ENCODE measurements at regions not wholly inside any gene's neighbourhood (a gene's known extent, or its start where the extent isn't known, plus 50 kb on each side); places are given as distances from the start of the nearest gene placed in this dataset.

DNA sequence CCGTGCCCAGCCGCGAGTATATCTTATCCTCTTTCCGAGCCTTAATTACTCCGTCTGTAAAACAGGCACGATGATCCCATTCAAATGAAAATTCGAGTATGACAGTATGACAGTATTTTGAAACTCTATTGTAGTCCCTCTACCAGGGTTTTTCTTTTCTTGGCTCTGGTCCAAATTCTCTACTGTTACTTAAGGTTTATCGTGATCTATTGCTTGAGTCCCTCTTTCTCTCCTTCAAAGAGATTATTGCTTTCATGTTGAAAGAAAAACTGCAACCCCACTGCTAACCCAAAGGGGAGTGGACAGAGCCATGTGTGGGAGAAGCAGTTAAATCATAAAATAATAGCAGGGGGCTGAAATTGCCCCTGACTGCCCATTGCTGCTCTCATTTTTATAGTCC lies 1156.6 kb upstream of the AUTS2 start:
- H3K36me3 ChIP-seq (ENCODE audit: insufficient read depth, low read depth, low read length): no peaks in the 10 kb centered on the region
- H3K27ac ChIP-seq (ENCODE audit: low read length): no peak overlapping the region
- no peaks in the 10 kb centered on the region for H3K9me3 ChIP-seq (ENCODE audit: insufficient read depth, low read depth, low read length)
- no peak overlapping the region for H3K4me3 ChIP-seq (ENCODE audit: low read length)
- no peaks in the 10 kb centered on the region for H3K4me1 ChIP-seq (ENCODE audit: insufficient read depth, low read length)
- H3K9ac ChIP-seq (ENCODE audit: low read depth, low read length): no peak overlapping the region
- no peaks in the 10 kb centered on the region for H3K27me3 ChIP-seq (ENCODE audit: insufficient read depth, low read length)

DNA sequence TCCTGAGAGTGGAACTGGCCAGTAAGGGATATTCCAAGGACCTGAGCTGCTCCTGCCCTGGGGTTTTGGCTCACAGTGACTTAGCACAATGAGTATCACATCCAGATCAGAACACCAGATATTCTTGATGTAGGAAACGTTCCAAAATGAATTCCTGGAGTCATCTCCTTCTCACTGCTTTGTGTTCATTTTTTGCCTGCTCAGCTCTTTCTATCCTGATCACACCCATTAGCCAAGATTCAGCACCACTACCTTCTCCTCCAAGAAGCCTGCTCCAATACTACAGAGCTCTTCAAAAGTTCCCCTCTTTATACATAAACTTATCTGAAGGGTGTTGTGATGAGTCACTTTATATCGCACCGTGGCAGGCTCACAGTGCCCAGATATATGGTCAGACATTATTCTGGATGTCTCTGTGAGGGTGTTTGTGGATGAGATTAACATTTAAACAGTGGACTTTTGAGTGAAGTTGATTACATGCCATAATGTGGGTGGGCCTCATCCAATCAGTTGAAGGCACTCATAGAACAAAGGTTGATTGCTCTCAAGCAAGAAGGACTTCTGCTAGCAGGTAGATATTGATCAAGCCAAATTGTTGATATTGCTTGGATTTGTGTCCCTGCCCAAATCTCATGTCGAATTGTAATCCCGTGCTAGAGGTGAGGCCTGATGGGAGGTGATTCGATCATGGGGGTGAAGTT lies 1155.2 kb upstream of the AUTS2 start:
- H3K27me3 ChIP-seq (ENCODE audit: insufficient read depth, low read length): no peaks in the 10 kb centered on the region
- no peak overlapping the region for H3K27ac ChIP-seq (ENCODE audit: low read length)
- H3K9ac ChIP-seq (ENCODE audit: low read depth, low read length): no peak overlapping the region
- H3K36me3 ChIP-seq (ENCODE audit: insufficient read depth, low read depth, low read length): no peaks in the 10 kb centered on the region
- no peaks in the 10 kb centered on the region for H3K9me3 ChIP-seq (ENCODE audit: insufficient read depth, low read depth, low read length)
- no peaks in the 10 kb centered on the region for H3K4me1 ChIP-seq (ENCODE audit: insufficient read depth, low read length)
- H3K4me3 ChIP-seq (ENCODE audit: low read length): no peak overlapping the region

DNA sequence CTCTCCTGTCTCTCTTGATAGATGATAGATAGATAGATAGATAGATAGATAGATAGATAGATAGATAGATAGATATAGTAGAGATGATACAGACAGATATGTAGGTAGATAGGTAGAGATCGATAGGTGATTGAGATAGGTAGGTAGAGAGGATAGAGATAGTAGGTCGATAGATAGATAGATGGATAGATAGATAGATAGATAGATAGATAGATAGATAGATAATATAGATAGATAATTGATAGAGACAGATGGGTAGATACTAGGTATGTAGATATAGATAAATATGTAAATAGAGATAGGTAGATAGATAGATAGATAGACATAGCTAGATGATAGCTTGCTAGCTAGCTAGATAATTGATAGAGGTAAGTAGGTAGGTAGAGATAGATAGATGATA lies 1154.2 kb upstream of the AUTS2 start:
- H3K4me1 ChIP-seq (ENCODE audit: insufficient read depth, low read length): no peaks in the 10 kb centered on the region
- no peaks in the 10 kb centered on the region for H3K9me3 ChIP-seq (ENCODE audit: insufficient read depth, low read depth, low read length)
- H3K36me3 ChIP-seq (ENCODE audit: insufficient read depth, low read depth, low read length): no peaks in the 10 kb centered on the region
- H3K27me3 ChIP-seq (ENCODE audit: insufficient read depth, low read length): no peaks in the 10 kb centered on the region
- H3K27ac ChIP-seq (ENCODE audit: low read length): no peak overlapping the region
- no peak overlapping the region for H3K4me3 ChIP-seq (ENCODE audit: low read length)
- no peak overlapping the region for H3K9ac ChIP-seq (ENCODE audit: low read depth, low read length)

DNA sequence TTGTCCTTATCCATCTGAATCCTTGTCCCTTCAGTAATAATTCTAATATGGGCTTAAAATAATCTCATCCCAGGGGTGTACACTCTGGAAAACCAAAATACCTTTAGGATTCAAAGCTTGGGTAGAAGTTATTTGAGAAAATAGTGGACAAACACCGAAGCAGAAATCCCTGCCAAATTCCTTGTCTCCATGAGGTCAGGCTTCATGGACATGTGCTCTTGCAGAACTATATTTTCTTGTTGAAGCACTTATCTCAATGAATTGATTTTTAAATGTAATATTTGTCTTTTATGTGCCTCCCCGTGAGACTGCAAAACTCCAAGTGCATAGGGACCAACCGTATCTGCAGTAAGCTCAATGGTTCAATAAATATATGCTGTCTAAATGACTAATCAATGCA lies 1153.3 kb upstream of the AUTS2 start:
- no peak overlapping the region for H3K27ac ChIP-seq (ENCODE audit: low read length)
- H3K36me3 ChIP-seq (ENCODE audit: insufficient read depth, low read depth, low read length): no peaks in the 10 kb centered on the region
- H3K27me3 ChIP-seq (ENCODE audit: insufficient read depth, low read length): no peaks in the 10 kb centered on the region
- no peaks in the 10 kb centered on the region for H3K4me1 ChIP-seq (ENCODE audit: insufficient read depth, low read length)
- H3K4me3 ChIP-seq (ENCODE audit: low read length): no peak overlapping the region
- H3K9me3 ChIP-seq (ENCODE audit: insufficient read depth, low read depth, low read length): no peaks in the 10 kb centered on the region
- H3K9ac ChIP-seq (ENCODE audit: low read depth, low read length): no peak overlapping the region

- H3K4me1 ChIP-seq (ENCODE audit: insufficient read depth, low read length): no peaks in the 10 kb centered on the region
Observed at GRCh38 chr7:68446183-68446582, 1152.1 kb upstream of the AUTS2 start.

GRCh38 chr7:68449099-68449498 lies 1149.2 kb upstream of the AUTS2 start:
- H3K27ac ChIP-seq (ENCODE audit: low read length): no peak overlapping the region
- no peaks in the 10 kb centered on the region for H3K9me3 ChIP-seq (ENCODE audit: insufficient read depth, low read depth, low read length)

More at GRCh38 chr7:68446183-68446582, 1152.1 kb upstream of the AUTS2 start:
- no peak overlapping the region for H3K4me3 ChIP-seq (ENCODE audit: low read length)
- H3K9me3 ChIP-seq (ENCODE audit: insufficient read depth, low read depth, low read length): no peaks in the 10 kb centered on the region
- H3K27ac ChIP-seq (ENCODE audit: low read length): no peak overlapping the region
- H3K27me3 ChIP-seq (ENCODE audit: insufficient read depth, low read length): no peaks in the 10 kb centered on the region
- no peak overlapping the region for H3K9ac ChIP-seq (ENCODE audit: low read depth, low read length)
- H3K36me3 ChIP-seq (ENCODE audit: insufficient read depth, low read depth, low read length): no peaks in the 10 kb centered on the region

GRCh38 chr7:68449816-68450215 lies 1148.5 kb upstream of the AUTS2 start:
- Histone ChIP-seq H3K9me3 (ENCODE audit: insufficient read depth, low read depth, low read length) (no peaks in the 10 kb centered on the region), H3K36me3 (ENCODE audit: insufficient read depth, low read depth, low read length) (no peaks in the 10 kb centered on the region), H3K4me3 (ENCODE audit: low read length) (no peak overlapping the region), H3K27ac (ENCODE audit: low read length) (no peak overlapping the region), H3K9ac (ENCODE audit: low read depth, low read length) (no peak overlapping the region), H3K27me3 (ENCODE audit: insufficient read depth, low read length) (no peaks in the 10 kb centered on the region), H3K4me1 (ENCODE audit: insufficient read depth, low read length) (no peaks in the 10 kb centered on the region)

More at GRCh38 chr7:68449099-68449498, 1149.2 kb upstream of the AUTS2 start:
- Histone ChIP-seq H3K4me1 (ENCODE audit: insufficient read depth, low read length) (no peaks in the 10 kb centered on the region), H3K27me3 (ENCODE audit: insufficient read depth, low read length) (no peaks in the 10 kb centered on the region), H3K9ac (ENCODE audit: low read depth, low read length) (no peak overlapping the region), H3K36me3 (ENCODE audit: insufficient read depth, low read depth, low read length) (no peaks in the 10 kb centered on the region), H3K4me3 (ENCODE audit: low read length) (no peak overlapping the region)

DNA sequence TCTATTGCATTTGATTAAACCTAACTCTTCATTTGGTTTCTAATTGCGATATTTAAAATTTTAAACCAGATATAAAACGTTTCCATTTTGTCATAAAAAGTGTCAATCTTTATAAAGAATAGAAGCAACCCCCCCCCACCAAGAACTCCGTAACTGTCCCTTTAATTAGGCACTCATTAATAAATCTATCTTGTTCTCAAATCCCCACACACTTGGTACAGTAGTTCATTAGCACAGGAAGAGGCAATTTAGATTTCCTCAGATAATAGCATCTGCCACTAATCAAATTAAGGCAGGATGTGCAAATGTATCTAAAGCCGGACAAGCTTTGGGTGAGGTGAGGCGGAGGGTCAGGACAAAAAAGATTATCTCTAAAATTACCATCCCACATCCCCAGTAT lies 1143.3 kb upstream of the AUTS2 start:
- H3K27me3 ChIP-seq (ENCODE audit: insufficient read depth, low read length): no peaks in the 10 kb centered on the region
- H3K9me3 ChIP-seq (ENCODE audit: insufficient read depth, low read depth, low read length): peaks cover 3% of the 10 kb centered on the region; the same call in 1 of the 2 replicates
- no peaks in the 10 kb centered on the region for H3K36me3 ChIP-seq (ENCODE audit: insufficient read depth, low read depth, low read length)
- H3K27ac ChIP-seq (ENCODE audit: low read length): no peak overlapping the region
- no peaks in the 10 kb centered on the region for H3K4me1 ChIP-seq (ENCODE audit: insufficient read depth, low read length)
- H3K9ac ChIP-seq (ENCODE audit: low read depth, low read length): no peak overlapping the region
- no peak overlapping the region for H3K4me3 ChIP-seq (ENCODE audit: low read length)

DNA sequence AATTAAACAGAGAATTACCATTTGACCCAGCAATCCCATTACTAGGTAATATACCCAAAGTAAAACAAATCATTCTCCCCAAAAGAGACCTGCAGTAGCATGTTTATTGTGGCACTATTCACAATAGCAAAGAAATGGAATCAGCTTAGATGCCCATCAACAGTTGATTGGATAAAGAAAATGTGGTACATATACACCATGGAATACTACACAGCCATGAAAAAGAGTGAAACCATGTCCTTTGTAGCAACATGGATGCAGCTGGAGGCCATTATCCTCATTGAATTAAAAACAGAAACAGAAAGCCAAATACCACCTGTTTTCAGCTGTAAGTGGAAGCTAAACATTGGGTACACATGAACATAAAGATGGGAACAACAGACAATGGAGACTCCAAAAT lies 1141.8 kb upstream of the AUTS2 start:
- Histone ChIP-seq H3K9me3 (ENCODE audit: insufficient read depth, low read depth, low read length) (peaks cover 3% of the 10 kb centered on the region; the same call in 1 of the 2 replicates), H3K9ac (ENCODE audit: low read depth, low read length) (no peak overlapping the region), H3K36me3 (ENCODE audit: insufficient read depth, low read depth, low read length) (no peaks in the 10 kb centered on the region), H3K27me3 (ENCODE audit: insufficient read depth, low read length) (no peaks in the 10 kb centered on the region), H3K4me3 (ENCODE audit: low read length) (no peak overlapping the region), H3K4me1 (ENCODE audit: insufficient read depth, low read length) (no peaks in the 10 kb centered on the region), H3K27ac (ENCODE audit: low read length) (no peak overlapping the region)

DNA sequence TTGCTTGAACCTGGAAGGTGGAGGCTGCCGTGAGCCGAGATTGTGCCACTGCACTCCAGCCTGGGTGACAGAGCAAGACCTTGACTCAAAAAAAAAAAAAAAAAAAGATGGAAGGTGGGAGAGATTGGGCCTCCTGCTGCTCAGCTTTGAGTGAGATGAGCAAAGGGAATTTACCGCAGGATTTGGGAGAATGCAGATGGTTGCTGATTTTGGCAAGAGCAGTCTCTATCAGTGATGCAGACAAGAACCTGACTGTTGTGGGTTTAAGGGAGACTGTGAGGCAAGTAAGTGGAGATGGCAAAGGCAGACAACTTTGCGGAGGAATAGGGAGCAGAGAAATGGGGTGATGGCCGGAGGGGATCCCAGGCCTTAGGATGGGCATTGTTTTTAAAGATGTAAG lies 1140.8 kb upstream of the AUTS2 start:
- Histone ChIP-seq H3K36me3 (ENCODE audit: insufficient read depth, low read depth, low read length) (no peaks in the 10 kb centered on the region), H3K4me1 (ENCODE audit: insufficient read depth, low read length) (no peaks in the 10 kb centered on the region), H3K9me3 (ENCODE audit: insufficient read depth, low read depth, low read length) (peaks cover 3% of the 10 kb centered on the region; the same call in 1 of the 2 replicates)

GRCh38 chr7:68458010-68458908 lies 1140.0 kb upstream of the AUTS2 start:
- no peak overlapping the region for H3K9ac ChIP-seq (ENCODE audit: low read depth, low read length)
- no peaks in the 10 kb centered on the region for H3K4me1 ChIP-seq (ENCODE audit: insufficient read depth, low read length)
- no peak overlapping the region for H3K27ac ChIP-seq (ENCODE audit: low read length)
- no peak overlapping the region for H3K4me3 ChIP-seq (ENCODE audit: low read length)
- no peaks in the 10 kb centered on the region for H3K27me3 ChIP-seq (ENCODE audit: insufficient read depth, low read length)
- no peaks in the 10 kb centered on the region for H3K36me3 ChIP-seq (ENCODE audit: insufficient read depth, low read depth, low read length)
- H3K9me3 ChIP-seq (ENCODE audit: insufficient read depth, low read depth, low read length): peaks cover 3% of the 10 kb centered on the region; the same call in 1 of the 2 replicates

More for the DNA sequence above, 1140.8 kb upstream of the AUTS2 start:
- Histone ChIP-seq H3K27ac (ENCODE audit: low read length) (no peak overlapping the region), H3K27me3 (ENCODE audit: insufficient read depth, low read length) (no peaks in the 10 kb centered on the region), H3K4me3 (ENCODE audit: low read length) (no peak overlapping the region), H3K9ac (ENCODE audit: low read depth, low read length) (no peak overlapping the region)

DNA sequence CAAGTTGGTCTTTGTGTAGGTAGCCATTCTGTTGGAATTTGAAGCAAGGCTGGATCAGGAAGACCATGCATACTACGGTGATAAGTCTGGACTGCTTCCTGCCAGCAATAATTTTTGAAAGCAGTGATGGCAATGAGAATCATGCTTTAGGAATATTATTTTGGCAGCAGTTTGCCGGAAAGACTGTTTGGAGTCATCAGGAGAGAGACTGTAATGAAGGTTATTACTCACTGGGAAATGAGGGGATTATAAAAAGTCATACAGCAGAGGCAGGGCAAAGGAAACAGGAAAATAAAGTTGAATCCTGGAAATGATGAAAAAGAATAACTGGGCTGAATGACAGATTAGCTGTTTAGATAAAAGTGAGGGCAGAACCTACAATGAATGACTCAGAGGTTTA lies 1136.8 kb upstream of the AUTS2 start:
- no peak overlapping the region for H3K4me3 ChIP-seq (ENCODE audit: low read length)
- H3K27ac ChIP-seq (ENCODE audit: low read length): no peak overlapping the region
- H3K9me3 ChIP-seq (ENCODE audit: insufficient read depth, low read depth, low read length): peaks cover 2% of the 10 kb centered on the region; the same call in 1 of the 2 replicates
- H3K4me1 ChIP-seq (ENCODE audit: insufficient read depth, low read length): no peaks in the 10 kb centered on the region
- H3K27me3 ChIP-seq (ENCODE audit: insufficient read depth, low read length): no peaks in the 10 kb centered on the region
- H3K36me3 ChIP-seq (ENCODE audit: insufficient read depth, low read depth, low read length): no peaks in the 10 kb centered on the region
- no peak overlapping the region for H3K9ac ChIP-seq (ENCODE audit: low read depth, low read length)

Data from iPS-20b (cell line).